NCI-H345 treated with DMSO at 0.1 percent for 48 hours (cell line): ENCODE measurements at regions not wholly inside any gene's neighbourhood (a gene's known extent, or its start where the extent isn't known, plus 50 kb on each side); places are given as distances from the start of the nearest gene placed in this dataset.

ENCODE experiments used
- DNase-seq: peaks from one replicate; lab custom pipeline; 2025; ENCODE audit not compliant: unreplicated experiment; lab: John Stamatoyannopoulos, UW

- no peak for DNase-seq
Observed at GRCh38 chr5:144105371-144105770, 65.1 kb downstream of the YIPF5 start.

DNA sequence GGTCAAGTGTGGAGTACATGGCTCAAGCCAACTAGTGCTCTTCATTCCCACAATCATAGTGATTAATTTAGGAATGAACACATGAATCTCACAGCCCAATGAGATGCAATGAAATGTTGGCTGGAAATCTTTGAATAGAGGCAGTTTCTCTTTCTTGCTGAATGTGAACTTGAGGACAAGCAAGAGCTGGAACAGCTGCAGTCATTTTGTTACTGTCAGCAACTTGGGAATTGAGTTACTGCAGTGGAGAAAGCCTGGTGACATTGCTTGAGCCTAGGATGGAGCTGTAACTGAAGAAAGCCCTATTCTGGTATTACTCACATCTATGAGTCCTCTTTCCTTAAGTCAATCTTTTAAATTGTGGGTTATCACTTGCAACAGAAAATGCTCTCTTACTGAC lies 62.3 kb downstream of the YIPF5 start:
- no peak for DNase-seq
